ENCODE measurements at regions not wholly inside any gene's neighbourhood (a gene's known extent, or its start where the extent isn't known, plus 50 kb on each side); places are given as distances from the start of the nearest gene placed in this dataset.

Small RNA genes in the stretch of these regions (small RNA-seq; reads per million reads assigned to genes)
- 0 reads per million in 2 donors for gene AC137499.1

Measured in prostate gland (tissue), 2 donors.